Liver (tissue), 8 donors: ENCODE measurements at regions not wholly inside any gene's neighbourhood (a gene's known extent, or its start where the extent isn't known, plus 50 kb on each side); places are given as distances from the start of the nearest gene placed in this dataset.

Experiments used
- DNase-seq: peaks from one replicate; pipeline ENCODE4 v3.0.0-alpha.2; 2017; ENCODE audit warnings: low spot score
- H3K27ac ChIP-seq, 2 donors: one replicate each; pipeline ENCODE4 v1.7.0; 2013; ENCODE audit warnings: inconsistent platforms in 2 of 2, low read length in 2 of 2, control low read depth in 1 of 2, low read depth in 1 of 2, mild to moderate bottlenecking in 1 of 2
- H3K27me3 ChIP-seq, 4 donors: one replicate each; pipeline versions ENCODE4 v1.6.1 to v1.7.0; 2013; ENCODE audit warnings: low read length in 3 of 4, inconsistent platforms in 1 of 4, mild to moderate bottlenecking in 1 of 4, moderate library complexity in 1 of 4; ENCODE audit not compliant: control insufficient read depth in 4 of 4, insufficient read depth in 4 of 4
- H3K36me3 ChIP-seq, 4 donors: one replicate each; pipeline versions ENCODE4 v1.6.1 to v1.7.0; 2013; ENCODE audit warnings: low read length in 3 of 4, mild to moderate bottlenecking in 3 of 4, low read depth in 1 of 4, moderate library complexity in 1 of 4; ENCODE audit not compliant: control insufficient read depth in 4 of 4, insufficient read depth in 3 of 4
- H3K4me1 ChIP-seq, 4 donors: one replicate each; pipeline versions ENCODE4 v1.6.1 to v1.7.0; 2013; ENCODE audit warnings: low read length in 3 of 4, mild to moderate bottlenecking in 3 of 4, moderate library complexity in 1 of 4; ENCODE audit not compliant: control insufficient read depth in 4 of 4, insufficient read depth in 4 of 4
- H3K4me3 ChIP-seq, 3 donors: one replicate each; pipeline versions ENCODE4 v1.6.1 to v1.7.0; 2013; ENCODE audit warnings: low read length in 3 of 3, control low read depth in 1 of 3, low read depth in 1 of 3, mild to moderate bottlenecking in 1 of 3
- H3K9ac ChIP-seq, 2 donors: one replicate each; pipeline ENCODE4 v1.7.0; 2013; ENCODE audit warnings: low read length in 2 of 2, mild to moderate bottlenecking in 2 of 2, moderate library complexity in 2 of 2, control low read depth in 1 of 2, low read depth in 1 of 2
- H3K9me3 ChIP-seq, 4 donors: one replicate each; pipeline versions ENCODE4 v1.6.1 to v1.7.0; 2013; ENCODE audit warnings: low read length in 3 of 4; ENCODE audit not compliant: control insufficient read depth in 4 of 4
- EGR1 ChIP-seq, 2 donors: IDR thresholded peaks; 2 replicates each; pipeline ENCODE4 v1.6.1; 2016 to 2018; ENCODE audit warnings: antibody characterized with exemption in 2 of 2, low read depth in 2 of 2
- FOXA1 ChIP-seq: IDR thresholded peaks from 2 replicates; pipeline ENCODE4 v1.6.1; 2016; ENCODE audit warnings: antibody characterized with exemption
- FOXA2 ChIP-seq: IDR thresholded peaks from 2 replicates; pipeline ENCODE4 v1.6.1; 2016; ENCODE audit warnings: antibody characterized with exemption
- GABPA ChIP-seq, 2 donors: IDR thresholded peaks in 1 of 2; conservative IDR thresholded peaks in 1 of 2; 2 replicates each; pipeline ENCODE4 v1.6.1; 2016; ENCODE audit warnings: antibody characterized with exemption in 2 of 2, mild to moderate bottlenecking in 1 of 2, moderate library complexity in 1 of 2
- HNF4A ChIP-seq, 2 donors: conservative IDR thresholded peaks; 2 replicates each; pipeline ENCODE4 v1.6.1; 2016; ENCODE audit warnings: antibody characterized with exemption in 2 of 2, mild to moderate bottlenecking in 2 of 2
- HNF4G ChIP-seq: IDR thresholded peaks from 2 replicates; pipeline ENCODE4 v1.6.1; 2016; ENCODE audit warnings: antibody characterized with exemption
- JUND ChIP-seq, 2 donors: IDR thresholded peaks; 2 replicates each; pipeline ENCODE4 v1.6.1; 2016; ENCODE audit warnings: antibody characterized with exemption in 2 of 2
- NR2F2 ChIP-seq: IDR thresholded peaks from 2 replicates; pipeline ENCODE4 v1.6.1; 2016; ENCODE audit warnings: antibody characterized with exemption
- RAD21 ChIP-seq, 2 donors: IDR thresholded peaks; 2 replicates each; pipeline ENCODE4 v1.6.1; 2016; ENCODE audit warnings: antibody characterized with exemption in 2 of 2, mild to moderate bottlenecking in 2 of 2
- RXRA ChIP-seq, 2 donors: IDR thresholded peaks; 2 replicates each; pipeline ENCODE4 v1.6.1; 2017 to 2018; ENCODE audit warnings: antibody characterized with exemption in 2 of 2, mild to moderate bottlenecking in 1 of 2
- SP1 ChIP-seq: IDR thresholded peaks from 2 replicates; pipeline ENCODE4 v1.6.1; 2018; ENCODE audit warnings: antibody characterized with exemption, mild to moderate bottlenecking
- TAF1 ChIP-seq: conservative IDR thresholded peaks from 2 replicates; pipeline ENCODE4 v1.6.1; 2016; ENCODE audit warnings: antibody characterized with exemption, mild to moderate bottlenecking
- YY1 ChIP-seq: IDR thresholded peaks from 2 replicates; pipeline ENCODE4 v1.6.1; 2016; ENCODE audit warnings: antibody characterized with exemption, mild to moderate bottlenecking
- WGBS: extraction: QIAGEN DNeasy Blood & Tissue Kit; methylation state at CpG from one replicate; pipeline ENCODE4 v1.1.7; 2013; 5-methylcytosine and 5-hydroxymethylcytosine counted together
- TF ChIP-seq, protein P1 (sequence below): IDR thresholded peaks from 2 replicates; pipeline ENCODE4 v1.6.1; 2016; ENCODE audit warnings: antibody characterized with exemption
- TF ChIP-seq, protein P2 (sequence below): IDR thresholded peaks from 2 replicates; pipeline ENCODE4 v1.6.1; 2016; ENCODE audit warnings: antibody characterized with exemption
- TF ChIP-seq, protein P3 (sequence below): IDR thresholded peaks from 2 replicates; pipeline ENCODE4 v1.6.1; 2016; ENCODE audit warnings: antibody characterized with exemption
- TF ChIP-seq, protein P4 (sequence below): fragments of 150-350 bp; IDR thresholded peaks from 2 replicates; pipeline ENCODE4 v1.5.1; 2017; ENCODE audit warnings: improper control_type of control experiment, low read depth, low read length; ENCODE audit not compliant: missing input control
- TF ChIP-seq, protein P5 (sequence below): IDR thresholded peaks from 2 replicates; pipeline ENCODE4 v1.6.1; 2016; ENCODE audit warnings: antibody characterized with exemption, mild to moderate bottlenecking
- donor health status: healthy.
- donor health status: healthy.
- donor health status: healthy.
- donor health status: healthy.
- donor health status: healthy.

DNA sequence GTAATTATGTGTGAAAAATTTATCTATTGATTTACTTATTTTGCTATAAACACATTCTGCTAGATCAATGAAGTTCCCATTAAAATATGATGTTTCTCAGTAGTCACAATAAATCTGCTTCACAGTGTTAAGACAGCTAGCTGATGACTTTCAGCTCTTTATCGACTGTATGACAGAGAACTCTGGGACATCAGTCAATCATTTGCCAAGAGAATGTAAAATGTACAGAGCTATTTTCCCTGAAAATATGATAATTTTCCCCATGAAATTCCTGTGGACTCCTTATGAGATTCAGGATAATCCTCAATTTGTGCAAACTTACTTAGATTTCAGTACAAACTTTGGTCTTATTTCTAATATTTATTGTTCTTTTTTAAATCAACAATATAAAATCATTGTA, 430.5 kb downstream of the SLITRK6 start:
- 51% methylated on average over 1 of the region's 1 CpG for WGBS
- no peak for DNase-seq
- H3K4me1 ChIP-seq, result peaks cover 0 to 1% (median 0%) of the 10 kb centered on the region in 4 donors
- TF ChIP-seq SP1 (no peak), JUND (IDR thresholded peaks at IDR 0.05) (no peak), GABPA (IDR thresholded peaks at IDR 0.05 in 1 of 2, conservative IDR thresholded peaks at IDR 0.05 in 1 of 2) (no peak), YY1 (no peak), HNF4A (conservative IDR thresholded peaks at IDR 0.05) (no peak), RXRA (IDR thresholded peaks at IDR 0.05) (no peak), FOXA2 (no peak), FOXA1 (no peak), EGR1 (IDR thresholded peaks at IDR 0.05; ENCODE audit: low read depth in 2 of 2) (no peak), HNF4G (no peak), NR2F2 (no peak), TAF1 (no peak), RAD21 (IDR thresholded peaks at IDR 0.05) (no peak)
- TF ChIP-seq, protein P1, sequence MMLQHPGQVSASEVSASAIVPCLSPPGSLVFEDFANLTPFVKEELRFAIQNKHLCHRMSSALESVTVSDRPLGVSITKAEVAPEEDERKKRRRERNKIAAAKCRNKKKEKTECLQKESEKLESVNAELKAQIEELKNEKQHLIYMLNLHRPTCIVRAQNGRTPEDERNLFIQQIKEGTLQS, result no peak
- TF ChIP-seq, protein P2, sequence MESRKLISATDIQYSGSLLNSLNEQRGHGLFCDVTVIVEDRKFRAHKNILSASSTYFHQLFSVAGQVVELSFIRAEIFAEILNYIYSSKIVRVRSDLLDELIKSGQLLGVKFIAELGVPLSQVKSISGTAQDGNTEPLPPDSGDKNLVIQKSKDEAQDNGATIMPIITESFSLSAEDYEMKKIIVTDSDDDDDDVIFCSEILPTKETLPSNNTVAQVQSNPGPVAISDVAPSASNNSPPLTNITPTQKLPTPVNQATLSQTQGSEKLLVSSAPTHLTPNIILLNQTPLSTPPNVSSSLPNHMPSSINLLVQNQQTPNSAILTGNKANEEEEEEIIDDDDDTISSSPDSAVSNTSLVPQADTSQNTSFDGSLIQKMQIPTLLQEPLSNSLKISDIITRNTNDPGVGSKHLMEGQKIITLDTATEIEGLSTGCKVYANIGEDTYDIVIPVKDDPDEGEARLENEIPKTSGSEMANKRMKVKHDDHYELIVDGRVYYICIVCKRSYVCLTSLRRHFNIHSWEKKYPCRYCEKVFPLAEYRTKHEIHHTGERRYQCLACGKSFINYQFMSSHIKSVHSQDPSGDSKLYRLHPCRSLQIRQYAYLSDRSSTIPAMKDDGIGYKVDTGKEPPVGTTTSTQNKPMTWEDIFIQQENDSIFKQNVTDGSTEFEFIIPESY, result no peak
- TF ChIP-seq, protein P3, sequence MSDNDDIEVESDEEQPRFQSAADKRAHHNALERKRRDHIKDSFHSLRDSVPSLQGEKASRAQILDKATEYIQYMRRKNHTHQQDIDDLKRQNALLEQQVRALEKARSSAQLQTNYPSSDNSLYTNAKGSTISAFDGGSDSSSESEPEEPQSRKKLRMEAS, result no peak
- TF ChIP-seq, protein P4, sequence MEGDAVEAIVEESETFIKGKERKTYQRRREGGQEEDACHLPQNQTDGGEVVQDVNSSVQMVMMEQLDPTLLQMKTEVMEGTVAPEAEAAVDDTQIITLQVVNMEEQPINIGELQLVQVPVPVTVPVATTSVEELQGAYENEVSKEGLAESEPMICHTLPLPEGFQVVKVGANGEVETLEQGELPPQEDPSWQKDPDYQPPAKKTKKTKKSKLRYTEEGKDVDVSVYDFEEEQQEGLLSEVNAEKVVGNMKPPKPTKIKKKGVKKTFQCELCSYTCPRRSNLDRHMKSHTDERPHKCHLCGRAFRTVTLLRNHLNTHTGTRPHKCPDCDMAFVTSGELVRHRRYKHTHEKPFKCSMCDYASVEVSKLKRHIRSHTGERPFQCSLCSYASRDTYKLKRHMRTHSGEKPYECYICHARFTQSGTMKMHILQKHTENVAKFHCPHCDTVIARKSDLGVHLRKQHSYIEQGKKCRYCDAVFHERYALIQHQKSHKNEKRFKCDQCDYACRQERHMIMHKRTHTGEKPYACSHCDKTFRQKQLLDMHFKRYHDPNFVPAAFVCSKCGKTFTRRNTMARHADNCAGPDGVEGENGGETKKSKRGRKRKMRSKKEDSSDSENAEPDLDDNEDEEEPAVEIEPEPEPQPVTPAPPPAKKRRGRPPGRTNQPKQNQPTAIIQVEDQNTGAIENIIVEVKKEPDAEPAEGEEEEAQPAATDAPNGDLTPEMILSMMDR, result no peak
- TF ChIP-seq, protein P5, sequence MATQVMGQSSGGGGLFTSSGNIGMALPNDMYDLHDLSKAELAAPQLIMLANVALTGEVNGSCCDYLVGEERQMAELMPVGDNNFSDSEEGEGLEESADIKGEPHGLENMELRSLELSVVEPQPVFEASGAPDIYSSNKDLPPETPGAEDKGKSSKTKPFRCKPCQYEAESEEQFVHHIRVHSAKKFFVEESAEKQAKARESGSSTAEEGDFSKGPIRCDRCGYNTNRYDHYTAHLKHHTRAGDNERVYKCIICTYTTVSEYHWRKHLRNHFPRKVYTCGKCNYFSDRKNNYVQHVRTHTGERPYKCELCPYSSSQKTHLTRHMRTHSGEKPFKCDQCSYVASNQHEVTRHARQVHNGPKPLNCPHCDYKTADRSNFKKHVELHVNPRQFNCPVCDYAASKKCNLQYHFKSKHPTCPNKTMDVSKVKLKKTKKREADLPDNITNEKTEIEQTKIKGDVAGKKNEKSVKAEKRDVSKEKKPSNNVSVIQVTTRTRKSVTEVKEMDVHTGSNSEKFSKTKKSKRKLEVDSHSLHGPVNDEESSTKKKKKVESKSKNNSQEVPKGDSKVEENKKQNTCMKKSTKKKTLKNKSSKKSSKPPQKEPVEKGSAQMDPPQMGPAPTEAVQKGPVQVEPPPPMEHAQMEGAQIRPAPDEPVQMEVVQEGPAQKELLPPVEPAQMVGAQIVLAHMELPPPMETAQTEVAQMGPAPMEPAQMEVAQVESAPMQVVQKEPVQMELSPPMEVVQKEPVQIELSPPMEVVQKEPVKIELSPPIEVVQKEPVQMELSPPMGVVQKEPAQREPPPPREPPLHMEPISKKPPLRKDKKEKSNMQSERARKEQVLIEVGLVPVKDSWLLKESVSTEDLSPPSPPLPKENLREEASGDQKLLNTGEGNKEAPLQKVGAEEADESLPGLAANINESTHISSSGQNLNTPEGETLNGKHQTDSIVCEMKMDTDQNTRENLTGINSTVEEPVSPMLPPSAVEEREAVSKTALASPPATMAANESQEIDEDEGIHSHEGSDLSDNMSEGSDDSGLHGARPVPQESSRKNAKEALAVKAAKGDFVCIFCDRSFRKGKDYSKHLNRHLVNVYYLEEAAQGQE, result no peak
- H3K27ac ChIP-seq, result no peak overlapping the region
- no peaks in the 10 kb centered on the region for H3K36me3 ChIP-seq
- no peaks in the 10 kb centered on the region for H3K27me3 ChIP-seq
- peaks cover 0 to 1% (median 0%) of the 10 kb centered on the region in 4 donors for H3K9me3 ChIP-seq
- H3K4me3 ChIP-seq, result no peak overlapping the region
- H3K9ac ChIP-seq, result no peak overlapping the region
